ENCODE measurements at regions not wholly inside any gene's neighbourhood (a gene's known extent, or its start where the extent isn't known, plus 50 kb on each side); places are given as distances from the start of the nearest gene placed in this dataset.

GRCh38 chr9:129343424-129344375 is 165.6 kb upstream of the IER5L start (continued):
- TF ChIP-seq ZBTB49 (tag by site-specific recombination; IDR thresholded peaks at IDR 0.05; ENCODE audit: low read depth) = no peak
- TF ChIP-seq ZNF132 (tag by site-specific recombination; IDR thresholded peaks at IDR 0.05; ENCODE audit: borderline replicate concordance) = no peak
- no peak for TF ChIP-seq ZNF366 (tag by site-specific recombination; conservative IDR thresholded peaks at IDR 0.05)
- TF ChIP-seq ZNF202 (tag by site-specific recombination; IDR thresholded peaks at IDR 0.05; ENCODE audit: borderline replicate concordance) = no peak
- peak; percentile 74 for TF ChIP-seq ZIC2 (tag by site-specific recombination; IDR thresholded peaks at IDR 0.05)
- no peak for TF ChIP-seq PBX3 (CRISPR knock-in tag; IDR thresholded peaks at IDR 0.05)
- no peak for TF ChIP-seq ZNF501 (tag by site-specific recombination; IDR thresholded peaks at IDR 0.05)
- no peak for TF ChIP-seq OSR2 (tag by site-specific recombination; IDR thresholded peaks at IDR 0.05)
- no peak for TF ChIP-seq ZNF23 (tag by site-specific recombination; IDR thresholded peaks at IDR 0.05; ENCODE audit: borderline replicate concordance)
- no peak for TF ChIP-seq GFI1B (tag by site-specific recombination; IDR thresholded peaks at IDR 0.05)
- TF ChIP-seq ZNF529 (tag by site-specific recombination; IDR thresholded peaks at IDR 0.05; ENCODE audit: insufficient replicate concordance) = no peak

GRCh38 chr9:129342591-129343423 is 164.7 kb upstream of the IER5L start:
- H3K4me3 ChIP-seq (ENCODE audit: low read depth, low read length) = no peak overlapping the region
- no peaks in the 10 kb centered on the region for H3K36me3 ChIP-seq (ENCODE audit: control insufficient read depth in 2 of 2, insufficient read depth in 1 of 2, low read length in 2 of 2)
- no peaks in the 10 kb centered on the region for H3K4me1 ChIP-seq (ENCODE audit: control insufficient read depth, insufficient read depth, low read length)
- no peak overlapping the region for H3K27ac ChIP-seq (ENCODE audit: extremely low read depth, low read depth, low read length)
- no peaks in the 10 kb centered on the region for H3K9me3 ChIP-seq (ENCODE audit: control insufficient read depth, insufficient read depth, low read depth, low read length)
- POLR2A ChIA-PET = interaction anchor here (0.7 to 1.3 kb wide), 3 partner anchors 9 to 297 kb away, joined by 3 to 4 read pairs (median 3); no protein-coding TSS in a partner anchor
- CTCF ChIA-PET = interaction anchor here (0.6 to 1.0 kb wide), 3 partner anchors 21 to 227 kb away, joined by 3 to 7 read pairs (median 3); no protein-coding TSS in a partner anchor
- no peak for TF ChIP-seq ZFP41 (tag by site-specific recombination; IDR thresholded peaks at IDR 0.05; ENCODE audit: borderline replicate concordance)
- TF ChIP-seq MZF1 (tag by site-specific recombination; IDR thresholded peaks at IDR 0.05; ENCODE audit: borderline replicate concordance) = no peak
- no peak for TF ChIP-seq ZNF416 (tag by site-specific recombination; IDR thresholded peaks at IDR 0.05)
- no peak for TF ChIP-seq ZNF530 (tag by site-specific recombination; IDR thresholded peaks at IDR 0.05; ENCODE audit: low read depth)
- no peak for TF ChIP-seq ZNF211 (tag by site-specific recombination; IDR thresholded peaks at IDR 0.05; ENCODE audit: low read depth)
- TF ChIP-seq ZNF423 (tag by site-specific recombination; IDR thresholded peaks at IDR 0.05) = no peak
- no peak for TF ChIP-seq ZNF391 (tag by site-specific recombination; IDR thresholded peaks at IDR 0.05; ENCODE audit: borderline replicate concordance, low read depth)
- no peak for TF ChIP-seq ZNF23 (tag by site-specific recombination; IDR thresholded peaks at IDR 0.05; ENCODE audit: borderline replicate concordance)
- TF ChIP-seq HIC1 (tag by site-specific recombination; IDR thresholded peaks at IDR 0.05) = no peak
- TF ChIP-seq ZSCAN4 (tag by site-specific recombination; IDR thresholded peaks at IDR 0.05) = no peak
- no peak for TF ChIP-seq ZNF19 (tag by site-specific recombination; IDR thresholded peaks at IDR 0.05; ENCODE audit: low read depth)
- no peak for TF ChIP-seq HOXA7 (CRISPR knock-in tag; IDR thresholded peaks at IDR 0.05; ENCODE audit: borderline replicate concordance)
- TF ChIP-seq ZBTB48 (tag by site-specific recombination; IDR thresholded peaks at IDR 0.05) = no peak
- TF ChIP-seq ZNF560 (tag by site-specific recombination; IDR thresholded peaks at IDR 0.05; ENCODE audit: borderline replicate concordance) = no peak
